Stomach (tissue), 4 donors: ENCODE measurements at regions not wholly inside any gene's neighbourhood (a gene's known extent, or its start where the extent isn't known, plus 50 kb on each side); places are given as distances from the start of the nearest gene placed in this dataset.

Source experiments
- POLR2A ChIP-seq, 4 donors: fragments of 450-650 bp; IDR thresholded peaks; one replicate each; pipeline ENCODE4 v1.6.1; 2016; ENCODE audit warnings: antibody characterized with exemption in 4 of 4, control low read depth in 2 of 4, mild to moderate bottlenecking in 1 of 4, moderate library complexity in 1 of 4
- TF ChIP-seq, protein P1 (sequence below), 7 experiments: fragments of 450-650 bp in 4 of 7; fragments of 200-600 bp in 3 of 7; sonication (generic) in 3 of 7; IDR thresholded peaks; one replicate each; pipeline ENCODE4 v1.5.1; 2016 to 2019; ENCODE audit warnings: antibody characterized with exemption in 7 of 7, control low read depth in 2 of 7, mild to moderate bottlenecking in 1 of 7

- TF ChIP-seq POLR2A (IDR thresholded peaks at IDR 0.05), result no peak
- TF ChIP-seq, protein P1, sequence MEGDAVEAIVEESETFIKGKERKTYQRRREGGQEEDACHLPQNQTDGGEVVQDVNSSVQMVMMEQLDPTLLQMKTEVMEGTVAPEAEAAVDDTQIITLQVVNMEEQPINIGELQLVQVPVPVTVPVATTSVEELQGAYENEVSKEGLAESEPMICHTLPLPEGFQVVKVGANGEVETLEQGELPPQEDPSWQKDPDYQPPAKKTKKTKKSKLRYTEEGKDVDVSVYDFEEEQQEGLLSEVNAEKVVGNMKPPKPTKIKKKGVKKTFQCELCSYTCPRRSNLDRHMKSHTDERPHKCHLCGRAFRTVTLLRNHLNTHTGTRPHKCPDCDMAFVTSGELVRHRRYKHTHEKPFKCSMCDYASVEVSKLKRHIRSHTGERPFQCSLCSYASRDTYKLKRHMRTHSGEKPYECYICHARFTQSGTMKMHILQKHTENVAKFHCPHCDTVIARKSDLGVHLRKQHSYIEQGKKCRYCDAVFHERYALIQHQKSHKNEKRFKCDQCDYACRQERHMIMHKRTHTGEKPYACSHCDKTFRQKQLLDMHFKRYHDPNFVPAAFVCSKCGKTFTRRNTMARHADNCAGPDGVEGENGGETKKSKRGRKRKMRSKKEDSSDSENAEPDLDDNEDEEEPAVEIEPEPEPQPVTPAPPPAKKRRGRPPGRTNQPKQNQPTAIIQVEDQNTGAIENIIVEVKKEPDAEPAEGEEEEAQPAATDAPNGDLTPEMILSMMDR (IDR thresholded peaks at IDR 0.05), result no peak
These were observed 134.0 kb upstream of the IL12A start for GRCh38 chr3:159854500-159855124.
